NCI-H1694 treated with DMSO at 0.1 percent for 48 hours (cell line): ENCODE measurements at regions not wholly inside any gene's neighbourhood (a gene's known extent, or its start where the extent isn't known, plus 50 kb on each side); places are given as distances from the start of the nearest gene placed in this dataset.

Experiments used
- DNase-seq: peaks from one replicate; lab custom pipeline; 2025; lab: John Stamatoyannopoulos, UW

DNA sequence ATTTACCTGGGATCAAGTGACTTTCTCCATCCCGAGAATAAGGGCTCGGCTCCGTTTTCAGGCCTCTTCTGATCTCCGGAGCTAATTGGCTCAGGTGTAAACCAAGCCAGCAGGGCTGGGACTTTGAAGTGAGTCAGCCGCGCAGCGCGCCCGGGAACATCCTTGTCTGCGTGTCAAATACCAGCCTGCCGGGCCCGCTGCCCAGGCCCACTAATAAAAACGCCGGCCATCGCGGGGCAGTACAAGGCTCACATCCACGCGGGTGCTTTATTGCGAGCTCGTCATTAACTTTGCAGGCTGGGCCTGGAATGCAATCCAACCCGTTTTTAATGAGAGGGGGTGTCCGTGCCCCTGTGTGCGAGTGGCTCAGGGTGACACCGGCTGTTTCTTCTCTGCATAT is 416.8 kb downstream of the IRX2 start:
- no peak for DNase-seq

GRCh38 chr5:2333291-2333690 is 418.2 kb downstream of the IRX2 start:
- DNase-seq: no peak

GRCh38 chr5:2332521-2332920 is 419.0 kb downstream of the IRX2 start:
- no peak for DNase-seq

- DNase-seq: no peak
Measured at GRCh38 chr5:2330325-2331130, 420.9 kb downstream of the IRX2 start.

DNA sequence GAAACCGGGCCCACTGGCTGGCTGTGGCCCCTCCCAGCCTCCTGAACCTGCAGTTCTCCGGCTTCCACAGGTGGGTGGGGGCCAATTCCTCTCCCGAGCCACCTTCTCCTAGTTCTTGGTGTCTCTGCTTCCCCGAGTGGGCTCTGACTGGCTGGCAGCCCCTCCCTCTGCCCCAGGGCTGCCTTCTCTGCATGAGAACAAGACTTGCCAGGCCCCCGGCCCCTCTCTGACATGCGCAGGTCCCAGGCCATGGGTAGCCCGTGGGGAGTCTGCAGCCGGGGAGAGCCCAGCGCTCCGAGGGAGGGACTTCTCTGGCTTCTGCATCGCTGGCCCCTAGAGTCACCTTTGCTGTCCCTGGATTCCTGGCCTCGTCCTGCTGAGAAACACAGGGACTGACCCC is 421.7 kb downstream of the IRX2 start:
- no peak for DNase-seq

DNA sequence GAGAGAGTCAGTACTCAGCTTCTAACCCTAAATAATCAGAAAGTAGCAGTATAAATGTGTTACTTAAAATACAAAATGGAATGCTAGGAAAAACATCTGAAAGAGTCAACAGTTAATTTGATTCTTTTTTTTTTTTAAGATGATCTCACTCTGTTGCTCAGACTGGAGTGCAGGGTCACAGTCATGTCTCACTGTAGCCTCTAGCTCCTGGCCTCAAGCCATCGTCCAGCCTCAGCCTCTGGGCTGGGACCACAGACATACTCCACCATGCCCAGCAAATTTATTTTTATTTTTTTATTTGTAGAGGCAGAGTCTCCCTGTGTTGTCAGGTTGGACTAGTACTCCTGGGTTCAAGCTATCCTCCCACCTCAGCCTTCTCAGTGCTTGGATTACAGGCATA is 424.9 kb downstream of the IRX2 start:
- DNase-seq: no peak

GRCh38 chr5:2324788-2325187 is 426.7 kb downstream of the IRX2 start:
- DNase-seq: no peak

DNA sequence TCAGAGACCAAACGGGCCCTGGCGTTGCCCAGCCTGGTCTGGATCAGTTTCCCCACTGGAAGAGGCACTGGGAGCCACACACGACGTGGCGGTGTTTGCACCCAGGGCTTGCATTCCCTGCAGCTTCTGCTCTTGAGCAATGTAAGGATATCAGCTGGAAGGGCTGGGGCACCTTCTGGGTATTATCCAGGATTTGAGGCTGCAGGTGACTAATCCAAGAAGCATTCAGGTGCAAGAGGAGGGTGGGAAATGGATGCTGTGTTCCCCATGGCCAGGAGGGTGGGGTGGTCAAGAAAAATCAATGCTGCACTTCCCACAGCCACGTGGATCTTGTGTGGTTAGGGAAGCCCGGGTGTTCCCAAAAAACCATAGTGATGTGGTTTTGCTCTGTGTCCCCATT is 430.9 kb downstream of the IRX2 start:
- DNase-seq: no peak

- DNase-seq: no peak
Measured at GRCh38 chr5:2317540-2317939, 433.9 kb downstream of the IRX2 start.

GRCh38 chr5:2311851-2312250 is 429.1 kb upstream of the IRX4 start:
- DNase-seq: no peak

DNA sequence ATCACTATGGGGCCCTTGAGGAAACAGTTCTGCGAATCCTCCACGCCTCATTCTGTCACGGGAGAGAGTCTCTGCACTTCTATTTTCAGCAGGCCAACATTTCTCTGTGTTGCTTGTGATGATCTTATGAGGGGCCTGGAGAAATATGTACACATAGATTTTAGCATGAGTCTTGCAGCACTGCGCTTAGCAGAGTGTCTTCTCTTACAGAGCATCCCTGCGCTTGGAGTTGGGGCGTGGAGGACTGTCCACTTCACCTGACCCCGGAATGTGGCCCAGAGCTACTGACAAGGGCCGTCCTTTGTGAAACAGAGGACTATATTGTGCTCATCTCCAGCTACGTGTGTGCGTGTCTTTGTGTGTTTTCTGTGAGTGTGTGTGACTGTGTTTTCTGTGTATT is 428.2 kb upstream of the IRX4 start:
- DNase-seq: no peak

DNA sequence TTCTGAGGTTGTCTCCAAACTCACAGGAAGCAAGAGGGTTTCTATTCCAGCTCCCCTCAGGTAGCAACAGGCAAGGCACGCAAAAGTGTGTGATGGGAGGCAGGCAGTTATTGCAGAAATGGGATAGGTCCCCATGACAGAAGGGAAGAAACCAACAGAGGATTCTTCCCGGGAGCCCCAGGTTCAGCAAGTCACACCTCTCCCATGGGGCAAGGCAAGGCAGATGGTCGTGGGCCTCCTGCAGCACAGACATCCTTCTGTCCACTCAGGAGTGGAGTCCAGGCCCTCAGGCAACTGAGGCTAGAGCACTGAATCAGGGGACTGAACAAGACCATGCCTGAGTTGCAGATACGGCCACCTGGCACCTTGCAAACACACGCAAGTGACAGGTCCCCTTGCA is 424.9 kb upstream of the IRX4 start:
- no peak for DNase-seq

GRCh38 chr5:2306711-2307110 is 424.0 kb upstream of the IRX4 start:
- DNase-seq: no peak

DNA sequence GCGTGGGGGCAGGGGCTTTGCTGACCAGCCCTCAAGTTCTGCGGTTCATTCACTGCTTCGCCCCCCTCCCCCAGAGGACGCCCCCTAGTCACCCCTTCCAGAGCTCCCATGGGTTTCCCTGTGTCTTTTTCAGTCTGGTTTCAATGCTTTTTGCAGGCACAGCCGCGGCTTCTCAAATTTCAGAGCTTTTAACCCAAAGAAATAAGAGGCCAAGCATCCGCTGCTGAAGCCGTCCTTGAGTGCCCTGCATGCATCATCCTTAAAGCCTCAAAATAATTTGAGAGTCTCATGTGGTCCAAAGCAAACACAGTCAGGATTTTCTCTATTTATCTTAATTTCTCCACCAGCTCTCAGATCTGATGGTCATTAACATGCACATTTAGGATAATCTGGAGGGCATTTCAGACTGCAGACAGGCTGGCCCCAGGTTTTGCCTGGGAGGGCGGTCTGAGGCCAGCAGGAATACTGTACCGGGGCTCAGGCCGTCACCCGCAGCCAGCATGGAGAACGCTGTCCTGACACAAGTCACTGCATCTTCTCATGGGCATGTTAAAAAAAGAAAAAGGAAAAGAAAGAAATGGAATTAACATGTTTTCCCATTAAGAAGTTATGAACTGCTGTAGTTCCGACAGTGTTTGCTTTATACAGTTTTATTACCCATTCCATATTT is 420.8 kb upstream of the IRX4 start:
- DNase-seq: no peak

- no peak for DNase-seq
Measured at GRCh38 chr5:2302169-2302568, 419.4 kb upstream of the IRX4 start.

DNA sequence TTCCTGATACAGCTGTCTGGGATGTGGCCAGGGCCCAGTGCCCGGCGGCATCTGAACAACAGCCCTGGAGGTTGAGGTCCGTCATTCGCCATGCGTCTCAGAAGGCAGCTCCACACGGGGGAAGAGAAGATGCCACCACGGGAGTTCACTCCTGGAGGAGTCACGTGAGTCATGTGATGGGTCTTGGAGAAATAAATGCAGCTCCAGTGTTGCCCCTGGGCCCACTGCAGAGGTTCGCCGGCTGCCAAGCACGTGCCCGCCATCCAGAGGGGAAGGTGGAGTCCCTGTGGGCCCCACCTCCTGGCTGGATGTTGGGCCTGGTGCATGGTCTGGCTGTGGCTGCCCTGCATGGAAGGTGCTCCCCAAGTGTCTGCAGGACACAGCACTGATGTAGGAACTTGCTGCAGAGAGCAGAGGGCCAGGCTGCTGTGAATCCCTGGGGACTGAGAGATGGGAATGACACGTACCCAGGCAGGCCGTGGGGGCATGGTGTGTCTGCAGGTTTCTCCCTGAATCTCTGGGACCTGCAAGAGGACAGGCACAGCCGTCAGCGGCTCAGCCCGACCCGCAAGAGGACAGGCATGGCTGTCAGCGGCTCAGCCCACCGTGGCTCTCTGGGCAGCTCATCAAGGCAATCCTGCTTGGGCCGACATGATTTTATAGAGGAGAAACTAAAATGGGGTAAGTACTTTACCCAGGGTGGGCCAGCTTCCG is 418.3 kb upstream of the IRX4 start:
- no peak for DNase-seq

GRCh38 chr5:2300421-2300820 is 417.7 kb upstream of the IRX4 start:
- DNase-seq: no peak

DNA sequence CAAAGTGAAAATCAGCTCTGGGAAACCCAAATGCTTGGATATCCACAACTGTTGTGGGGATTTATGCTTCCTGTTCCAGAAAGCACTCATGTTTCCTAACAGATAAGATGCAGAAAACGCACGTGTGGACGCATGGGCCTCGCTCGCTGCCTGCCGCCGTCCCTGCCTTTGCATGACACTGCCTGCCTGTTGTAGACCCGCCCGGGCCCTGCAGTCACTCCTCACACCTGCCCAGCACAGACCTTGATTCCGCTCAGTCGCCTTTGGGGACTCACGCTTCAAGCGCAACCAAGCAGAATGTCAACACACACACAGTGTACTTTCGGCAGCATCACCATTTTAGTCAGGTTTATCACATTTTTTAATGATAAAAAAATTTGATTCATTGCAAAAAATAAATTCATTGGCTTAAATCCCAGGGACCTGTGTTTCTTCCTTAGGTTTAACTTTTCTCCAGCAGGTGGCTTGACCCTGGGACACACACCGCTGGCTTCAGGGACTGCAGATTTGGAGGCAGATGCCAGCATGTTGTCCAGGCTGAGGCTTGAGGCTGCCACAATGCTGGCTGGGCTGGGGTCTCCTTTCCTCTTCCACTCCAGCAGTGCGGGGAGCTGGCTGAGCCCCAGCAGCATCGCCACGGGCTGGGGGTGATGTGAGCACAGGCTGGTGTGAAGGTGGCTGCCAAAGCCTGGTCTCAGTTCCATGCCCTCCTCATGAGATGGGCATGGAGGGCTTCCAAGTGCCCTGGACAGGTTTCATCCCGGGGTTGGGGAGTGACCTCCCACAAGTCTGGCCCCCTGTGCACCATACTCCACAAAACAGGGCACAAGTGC is 416.9 kb upstream of the IRX4 start:
- DNase-seq: no peak

GRCh38 chr5:2298781-2299180 is 416.1 kb upstream of the IRX4 start:
- DNase-seq: no peak

DNA sequence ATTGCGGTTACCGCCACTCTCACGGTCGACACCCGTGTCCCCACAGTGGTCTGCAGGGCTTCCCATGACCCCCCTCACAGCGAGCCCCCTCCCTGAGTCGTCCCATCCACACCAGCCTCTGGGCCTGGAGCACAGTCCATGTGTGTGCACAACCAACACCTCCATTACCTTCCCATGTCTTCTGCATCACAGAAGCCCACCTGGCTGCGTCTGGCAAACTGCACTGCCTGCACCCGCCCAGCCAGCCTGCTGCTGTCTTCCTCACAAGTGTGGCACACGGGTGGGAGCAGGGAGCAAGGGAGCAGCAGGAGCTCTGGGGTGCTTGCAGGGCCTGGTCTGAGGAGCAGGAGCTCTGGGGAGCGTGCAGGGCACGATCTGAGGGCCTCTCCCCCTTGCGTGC is 415.3 kb upstream of the IRX4 start:
- DNase-seq: no peak

DNA sequence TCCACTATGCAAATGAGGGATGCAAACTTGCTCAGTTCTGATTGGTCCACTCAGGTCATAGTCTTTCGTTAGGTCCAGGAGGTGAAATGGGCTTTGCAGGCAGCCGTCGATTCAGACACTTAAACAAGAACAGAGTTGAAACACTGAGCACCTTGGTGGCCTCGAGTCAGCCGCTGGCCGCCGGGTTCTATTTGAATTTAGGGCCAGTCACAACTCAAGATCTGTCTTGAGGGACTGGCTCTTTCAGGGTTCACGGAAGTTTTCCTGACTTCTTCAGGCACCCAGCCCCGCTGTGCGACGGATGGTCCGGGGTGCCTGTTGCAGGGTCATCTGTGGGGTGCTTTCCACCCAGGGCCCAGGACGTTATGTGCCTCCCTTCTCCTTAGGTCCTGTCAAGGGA is 412.8 kb upstream of the IRX4 start:
- DNase-seq: no peak

- DNase-seq: no peak
Measured at GRCh38 chr5:2293906-2294305, 411.2 kb upstream of the IRX4 start.
